K562 (cell line): ENCODE measurements at regions not wholly inside any gene's neighbourhood (a gene's known extent, or its start where the extent isn't known, plus 50 kb on each side); places are given as distances from the start of the nearest gene placed in this dataset.

ENCODE experiments used
- ATAC-seq: fragments of 200-7000 bp; cut with Tn5 transposase; 3 replicates; pipeline ENCODE4 v1.9.1; 2020; ENCODE audit warnings: moderate library complexity
- BruUV-seq: library from RNA; stranded (reverse); fragments of 400-500 nt; replicated peaks from 2 replicates; lab custom pipeline; 2021; lab: Mats Ljungman, UMichigan
- CTCF ChIA-PET: fragments of 300-600 bp; formaldehyde crosslinking; extraction: SDS; loops from one replicate; lab custom pipeline; 2021; ENCODE audit warnings: low intra/inter-chr PET ratio; lab: Yijun Ruan, JAX
- POLR2A ChIA-PET: fragments of 300-600, 350-650 bp; sonication (Branson Sonifier 250); formaldehyde crosslinking; extraction: SDS; loops from one replicate; lab custom pipeline; 2021; ENCODE audit warnings: antibody characterized with exemption, inconsistent platforms; lab: Yijun Ruan, JAX
- DNase-seq, 4 experiments: peaks; one replicate each; pipeline versions ENCODE4 v3.0.0 to v3.0.0-alpha.2; 2011 to 2018; ENCODE audit warnings: low spot score in 3 of 4, mixed read lengths in 3 of 4; ENCODE audit errors: extremely low read depth in 1 of 4
- FAIRE-seq: peaks from 2 replicates; lab custom pipeline; 2011; peaks lifted over from hg19 to GRCh38; lab: Jason Lieb, UNC
- H2AFZ ChIP-seq: 2 replicates; pipeline ENCODE4 v1.6.0; 2011; ENCODE audit warnings: low read depth, low read length, control low read depth, inconsistent platforms
- H3K27ac ChIP-seq: fragments of 200-600 bp; 3 replicates; pipeline ENCODE4 v1.8.0; 2011; ENCODE audit warnings: low read depth, mild to moderate bottlenecking, control low read depth, inconsistent platforms, low read length, moderate library complexity, mixed read lengths; ENCODE audit errors: extremely low read depth
- H3K27me3 ChIP-seq, 2 experiments: fragments of 300-600 bp in 1 of 2; 2 replicates in 1 of 2; 3 replicates in 1 of 2; pipeline versions ENCODE4 v1.6.0 to v1.8.0; 2011; ENCODE audit warnings: inconsistent platforms in 2 of 2, low read length in 2 of 2, mild to moderate bottlenecking in 1 of 2, mixed read lengths in 1 of 2, moderate library complexity in 1 of 2; ENCODE audit not compliant: control insufficient read depth in 2 of 2, insufficient read depth in 2 of 2
- H3K36me3 ChIP-seq: fragments of 300-600 bp; 3 replicates; pipeline ENCODE4 v1.8.0; 2011; ENCODE audit warnings: mild to moderate bottlenecking, low read length, inconsistent platforms; ENCODE audit not compliant: control insufficient read depth, insufficient read depth
- H3K4me1 ChIP-seq, 2 experiments: fragments of 200-600 bp in 1 of 2; replicated peaks in 1 of 2; 2 replicates in 1 of 2; 3 replicates in 1 of 2; pipeline versions ENCODE4 v1.5.1 to v1.8.0; 2011; ENCODE audit warnings: inconsistent platforms in 2 of 2, low read length in 2 of 2, mild to moderate bottlenecking in 1 of 2, mixed read lengths in 1 of 2, moderate library complexity in 1 of 2; ENCODE audit not compliant: control insufficient read depth in 2 of 2, insufficient read depth in 2 of 2
- H3K4me2 ChIP-seq: 2 replicates; pipeline ENCODE4 v1.6.1; 2011; ENCODE audit warnings: low read length, control low read depth, inconsistent platforms, mixed read lengths; ENCODE audit not compliant: insufficient read depth
- H3K4me3 ChIP-seq: fragments of 200-600 bp; sonication (generic), shearing (Covaris generic); 2 replicates; pipeline ENCODE4 v1.5.1; 2016; ENCODE audit warnings: control low read depth, inconsistent platforms
- H3K79me2 ChIP-seq: fragments of 200-600 bp; 3 replicates; pipeline ENCODE4 v1.8.0; 2011; ENCODE audit warnings: low read length, inconsistent platforms; ENCODE audit not compliant: control insufficient read depth, insufficient read depth
- H3K9ac ChIP-seq, 2 experiments: 2 replicates each; pipeline versions ENCODE4 v1.6.0 to v1.6.1; 2011; ENCODE audit warnings: low read depth in 2 of 2, low read length in 2 of 2, control low read depth in 1 of 2, inconsistent platforms in 1 of 2, mild to moderate bottlenecking in 1 of 2, mixed read lengths in 1 of 2; ENCODE audit not compliant: insufficient read depth in 1 of 2
- H3K9me1 ChIP-seq: one replicate; pipeline ENCODE4 v1.6.0; 2011; ENCODE audit warnings: inconsistent platforms, mild to moderate bottlenecking, low read length, moderate library complexity; ENCODE audit not compliant: control insufficient read depth, insufficient read depth
- H3K9me3 ChIP-seq: replicated peaks from 2 replicates; pipeline ENCODE4 v1.5.1; 2011; ENCODE audit warnings: low read depth, low read length, inconsistent platforms; ENCODE audit not compliant: control insufficient read depth, insufficient read depth
- H4K20me1 ChIP-seq: replicated peaks from 2 replicates; pipeline ENCODE4 v1.6.1; 2011; ENCODE audit warnings: low read length, inconsistent platforms, mixed read lengths; ENCODE audit not compliant: control insufficient read depth, insufficient read depth
- DNMT1 ChIP-seq: fragments of 450-650 bp; IDR thresholded peaks from 2 replicates; pipeline ENCODE4 v1.6.1; 2016; ENCODE audit warnings: antibody characterized with exemption, mild to moderate bottlenecking
- ESRRA ChIP-seq: fragments of 450-650 bp; IDR thresholded peaks from 2 replicates; pipeline ENCODE4 v1.6.1; 2014; ENCODE audit warnings: low read depth, mild to moderate bottlenecking, moderate library complexity, borderline replicate concordance
- KDM1A ChIP-seq, 2 experiments: fragments of 450-650 bp; IDR thresholded peaks; 2 replicates each; pipeline ENCODE4 v1.6.1; 2016; ENCODE audit warnings: mild to moderate bottlenecking in 2 of 2
- KLF16 ChIP-seq: IDR thresholded peaks from 2 replicates; pipeline ENCODE4 v1.6.1; 2016; ENCODE audit warnings: antibody characterized with exemption
- NBN ChIP-seq: fragments of 450-650 bp; IDR thresholded peaks from 2 replicates; pipeline ENCODE4 v1.6.1; 2016; ENCODE audit warnings: low read depth, mild to moderate bottlenecking
- XRCC5 ChIP-seq: fragments of 200-400 bp; formaldehyde crosslinking; IDR thresholded peaks from 2 replicates; pipeline ENCODE4 v1.6.1; 2017; ENCODE audit warnings: low read depth, mild to moderate bottlenecking, low read length
- ZNF507 ChIP-seq: conservative IDR thresholded peaks from 2 replicates; pipeline ENCODE4 v1.6.1; 2017; ENCODE audit warnings: missing genetic modification characterization, missing compliant biosample characterization
- ZNF76 ChIP-seq: fragments of 250-450 bp; sonication (Bioruptor Pico); IDR thresholded peaks from 2 replicates; pipeline ENCODE4 v1.4.0; 2020; ENCODE audit warnings: mild to moderate bottlenecking, moderate library complexity, borderline replicate concordance
- ZSCAN32 ChIP-seq: fragments of 450-650 bp; formaldehyde crosslinking; IDR thresholded peaks from 2 replicates; pipeline ENCODE4 v1.4.0; 2020; ENCODE audit warnings: mild to moderate bottlenecking, moderate library complexity
- WGBS: fragments of 100-300 bp; shearing (Covaris generic); methylation state at CpG from one replicate; pipeline ENCODE4 v1.1.6; 2016; ENCODE audit warnings: low coverage, mixed read lengths; ENCODE audit not compliant: insufficient coverage; ENCODE audit errors: missing lambda C conversion rate; 5-methylcytosine and 5-hydroxymethylcytosine counted together
- in situ Hi-C: fragments of 300-500 bp; cut with MboI; formaldehyde crosslinking; loops from 4 replicates; pipeline ENCODE4 v1.15.0; 2018; ENCODE audit warnings: inconsistent platforms, mixed read lengths
- intact Hi-C: fragments of 100-400 bp; cut with micrococcal nuclease; formaldehyde crosslinking; loops from 2 replicates; pipeline ENCODE4 v1.14.2; 2022
- TF ChIP-seq, protein P1 (sequence below): fragments of 250-450 bp; sonication (Bioruptor Pico); IDR thresholded peaks from 2 replicates; pipeline ENCODE4 v1.4.0; 2020
- TF ChIP-seq, protein P2 (sequence below): fragments of 250-450 bp; sonication (Bioruptor Pico); IDR thresholded peaks from 2 replicates; pipeline ENCODE4 v1.4.0; 2020
- TF ChIP-seq, protein P3 (sequence below): fragments of 250-450 bp; sonication (Bioruptor Pico); IDR thresholded peaks from 2 replicates; pipeline ENCODE4 v1.9.0; 2021; ENCODE audit warnings: mild to moderate bottlenecking, inconsistent platforms

DNA sequence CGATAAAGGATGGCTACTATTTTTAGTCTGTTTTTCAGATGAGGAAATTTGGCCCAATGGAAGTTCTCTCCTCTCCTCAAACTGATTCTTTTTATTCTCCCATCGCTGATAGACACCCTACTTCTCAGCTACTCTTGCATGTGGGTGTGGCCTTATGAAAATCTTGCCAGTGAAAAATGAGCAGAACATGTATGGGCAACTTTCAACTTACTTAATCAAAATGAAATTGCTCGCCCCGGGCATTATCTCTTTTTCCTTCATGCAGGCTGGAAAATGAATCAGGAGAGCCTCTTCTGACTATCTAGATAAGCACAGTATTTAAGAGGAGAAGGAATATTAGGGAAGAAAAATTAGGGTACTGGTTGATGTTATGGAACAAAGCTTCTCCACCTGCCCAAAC lies 2354.7 kb upstream of the RAG2 start:
- H3K9me1 ChIP-seq, result no peaks in the 10 kb centered on the region
- no peak overlapping the region for H3K27ac ChIP-seq
- H3K36me3 ChIP-seq, result no peaks in the 10 kb centered on the region
- H3K4me1 ChIP-seq, result no peaks in the 10 kb centered on the region
- CTCF ChIA-PET, result no interaction called here
- no peak for DNase-seq
- FAIRE-seq, result no peak
- 0% methylated on average over 4 of the region's 4 CpGs for WGBS
- H3K27me3 ChIP-seq, result no peaks in the 10 kb centered on the region
- 0 out of 2 replicates have a peak, but pooled peaks cover 1% of the 10 kb centered on the region for H3K9me3 ChIP-seq
- no peak overlapping the region for H3K4me2 ChIP-seq
- H3K79me2 ChIP-seq, result no peaks in the 10 kb centered on the region
- in situ Hi-C loops (no loop called here), intact Hi-C loops (no loop called here)
- BruUV-seq, result no TSS peak
- no peak for ATAC-seq
- no peak overlapping the region for H3K4me3 ChIP-seq
- H2AFZ ChIP-seq, result no peak overlapping the region
- TF ChIP-seq XRCC5 (no peak), KDM1A (IDR thresholded peaks at IDR 0.05) (no peak), DNMT1 (no peak), NBN (no peak), KLF16 (no peak), ZSCAN32 (CRISPR knock-in tag) (no peak), ZNF76 (no peak), ESRRA (no peak), ZNF507 (no peak)
- TF ChIP-seq, protein P1, sequence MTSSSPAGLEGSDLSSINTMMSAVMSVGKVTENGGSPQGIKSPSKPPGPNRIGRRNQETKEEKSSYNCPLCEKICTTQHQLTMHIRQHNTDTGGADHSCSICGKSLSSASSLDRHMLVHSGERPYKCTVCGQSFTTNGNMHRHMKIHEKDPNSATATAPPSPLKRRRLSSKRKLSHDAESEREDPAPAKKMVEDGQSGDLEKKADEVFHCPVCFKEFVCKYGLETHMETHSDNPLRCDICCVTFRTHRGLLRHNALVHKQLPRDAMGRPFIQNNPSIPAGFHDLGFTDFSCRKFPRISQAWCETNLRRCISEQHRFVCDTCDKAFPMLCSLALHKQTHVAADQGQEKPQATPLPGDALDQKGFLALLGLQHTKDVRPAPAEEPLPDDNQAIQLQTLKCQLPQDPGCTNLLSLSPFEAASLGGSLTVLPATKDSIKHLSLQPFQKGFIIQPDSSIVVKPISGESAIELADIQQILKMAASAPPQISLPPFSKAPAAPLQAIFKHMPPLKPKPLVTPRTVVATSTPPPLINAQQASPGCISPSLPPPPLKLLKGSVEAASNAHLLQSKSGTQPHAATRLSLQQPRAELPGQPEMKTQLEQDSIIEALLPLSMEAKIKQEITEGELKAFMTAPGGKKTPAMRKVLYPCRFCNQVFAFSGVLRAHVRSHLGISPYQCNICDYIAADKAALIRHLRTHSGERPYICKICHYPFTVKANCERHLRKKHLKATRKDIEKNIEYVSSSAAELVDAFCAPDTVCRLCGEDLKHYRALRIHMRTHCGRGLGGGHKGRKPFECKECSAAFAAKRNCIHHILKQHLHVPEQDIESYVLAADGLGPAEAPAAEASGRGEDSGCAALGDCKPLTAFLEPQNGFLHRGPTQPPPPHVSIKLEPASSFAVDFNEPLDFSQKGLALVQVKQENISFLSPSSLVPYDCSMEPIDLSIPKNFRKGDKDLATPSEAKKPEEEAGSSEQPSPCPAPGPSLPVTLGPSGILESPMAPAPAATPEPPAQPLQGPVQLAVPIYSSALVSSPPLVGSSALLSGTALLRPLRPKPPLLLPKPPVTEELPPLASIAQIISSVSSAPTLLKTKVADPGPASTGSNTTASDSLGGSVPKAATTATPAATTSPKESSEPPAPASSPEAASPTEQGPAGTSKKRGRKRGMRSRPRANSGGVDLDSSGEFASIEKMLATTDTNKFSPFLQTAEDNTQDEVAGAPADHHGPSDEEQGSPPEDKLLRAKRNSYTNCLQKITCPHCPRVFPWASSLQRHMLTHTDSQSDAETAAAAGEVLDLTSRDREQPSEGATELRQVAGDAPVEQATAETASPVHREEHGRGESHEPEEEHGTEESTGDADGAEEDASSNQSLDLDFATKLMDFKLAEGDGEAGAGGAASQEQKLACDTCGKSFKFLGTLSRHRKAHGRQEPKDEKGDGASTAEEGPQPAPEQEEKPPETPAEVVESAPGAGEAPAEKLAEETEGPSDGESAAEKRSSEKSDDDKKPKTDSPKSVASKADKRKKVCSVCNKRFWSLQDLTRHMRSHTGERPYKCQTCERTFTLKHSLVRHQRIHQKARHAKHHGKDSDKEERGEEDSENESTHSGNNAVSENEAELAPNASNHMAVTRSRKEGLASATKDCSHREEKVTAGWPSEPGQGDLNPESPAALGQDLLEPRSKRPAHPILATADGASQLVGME (CRISPR knock-in tag), result no peak
- TF ChIP-seq, protein P2, sequence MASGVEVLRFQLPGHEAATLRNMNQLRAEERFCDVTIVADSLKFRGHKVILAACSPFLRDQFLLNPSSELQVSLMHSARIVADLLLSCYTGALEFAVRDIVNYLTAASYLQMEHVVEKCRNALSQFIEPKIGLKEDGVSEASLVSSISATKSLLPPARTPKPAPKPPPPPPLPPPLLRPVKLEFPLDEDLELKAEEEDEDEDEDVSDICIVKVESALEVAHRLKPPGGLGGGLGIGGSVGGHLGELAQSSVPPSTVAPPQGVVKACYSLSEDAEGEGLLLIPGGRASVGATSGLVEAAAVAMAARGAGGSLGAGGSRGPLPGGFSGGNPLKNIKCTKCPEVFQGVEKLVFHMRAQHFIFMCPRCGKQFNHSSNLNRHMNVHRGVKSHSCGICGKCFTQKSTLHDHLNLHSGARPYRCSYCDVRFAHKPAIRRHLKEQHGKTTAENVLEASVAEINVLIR (CRISPR knock-in tag), result no peak
- TF ChIP-seq, protein P3, sequence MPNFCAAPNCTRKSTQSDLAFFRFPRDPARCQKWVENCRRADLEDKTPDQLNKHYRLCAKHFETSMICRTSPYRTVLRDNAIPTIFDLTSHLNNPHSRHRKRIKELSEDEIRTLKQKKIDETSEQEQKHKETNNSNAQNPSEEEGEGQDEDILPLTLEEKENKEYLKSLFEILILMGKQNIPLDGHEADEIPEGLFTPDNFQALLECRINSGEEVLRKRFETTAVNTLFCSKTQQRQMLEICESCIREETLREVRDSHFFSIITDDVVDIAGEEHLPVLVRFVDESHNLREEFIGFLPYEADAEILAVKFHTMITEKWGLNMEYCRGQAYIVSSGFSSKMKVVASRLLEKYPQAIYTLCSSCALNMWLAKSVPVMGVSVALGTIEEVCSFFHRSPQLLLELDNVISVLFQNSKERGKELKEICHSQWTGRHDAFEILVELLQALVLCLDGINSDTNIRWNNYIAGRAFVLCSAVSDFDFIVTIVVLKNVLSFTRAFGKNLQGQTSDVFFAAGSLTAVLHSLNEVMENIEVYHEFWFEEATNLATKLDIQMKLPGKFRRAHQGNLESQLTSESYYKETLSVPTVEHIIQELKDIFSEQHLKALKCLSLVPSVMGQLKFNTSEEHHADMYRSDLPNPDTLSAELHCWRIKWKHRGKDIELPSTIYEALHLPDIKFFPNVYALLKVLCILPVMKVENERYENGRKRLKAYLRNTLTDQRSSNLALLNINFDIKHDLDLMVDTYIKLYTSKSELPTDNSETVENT, result no peak
- no peaks in the 10 kb centered on the region for H4K20me1 ChIP-seq
- no peak overlapping the region for H3K9ac ChIP-seq
- POLR2A ChIA-PET, result no interaction called here
